Suprapubic skin (tissue), 3 donors: ENCODE measurements at regions not wholly inside any gene's neighbourhood (a gene's known extent, or its start where the extent isn't known, plus 50 kb on each side); places are given as distances from the start of the nearest gene placed in this dataset.

ENCODE experiments used
- CTCF ChIP-seq, 2 donors: fragments of 200-600 bp in 1 of 2; fragments of 450-650 bp in 1 of 2; sonication (generic) in 1 of 2; IDR thresholded peaks; one replicate each; pipeline ENCODE4 v1.5.1; 2016 to 2019; ENCODE audit warnings: antibody characterized with exemption in 2 of 2, mild to moderate bottlenecking in 1 of 2, moderate library complexity in 1 of 2
- EP300 ChIP-seq: sonication (generic); formaldehyde crosslinking; IDR thresholded peaks from one replicate; pipeline ENCODE4 v1.6.1; 2017; ENCODE audit warnings: antibody characterized with exemption
- POLR2A ChIP-seq, 2 donors: fragments of 450-650 bp; IDR thresholded peaks; one replicate each; pipeline ENCODE4 v1.6.1; 2017; ENCODE audit warnings: antibody characterized with exemption in 2 of 2, mild to moderate bottlenecking in 2 of 2, moderate library complexity in 2 of 2

GRCh38 chr17:79544142-79544914, 66.5 kb downstream of the RBFOX3 start:
- no peak for TF ChIP-seq POLR2A (IDR thresholded peaks at IDR 0.05)
- no peak for TF ChIP-seq CTCF (IDR thresholded peaks at IDR 0.05)
- no peak for TF ChIP-seq EP300
